ENCODE measurements at regions not wholly inside any gene's neighbourhood (a gene's known extent, or its start where the extent isn't known, plus 50 kb on each side); places are given as distances from the start of the nearest gene placed in this dataset.

- TF ChIP-seq, protein P1, sequence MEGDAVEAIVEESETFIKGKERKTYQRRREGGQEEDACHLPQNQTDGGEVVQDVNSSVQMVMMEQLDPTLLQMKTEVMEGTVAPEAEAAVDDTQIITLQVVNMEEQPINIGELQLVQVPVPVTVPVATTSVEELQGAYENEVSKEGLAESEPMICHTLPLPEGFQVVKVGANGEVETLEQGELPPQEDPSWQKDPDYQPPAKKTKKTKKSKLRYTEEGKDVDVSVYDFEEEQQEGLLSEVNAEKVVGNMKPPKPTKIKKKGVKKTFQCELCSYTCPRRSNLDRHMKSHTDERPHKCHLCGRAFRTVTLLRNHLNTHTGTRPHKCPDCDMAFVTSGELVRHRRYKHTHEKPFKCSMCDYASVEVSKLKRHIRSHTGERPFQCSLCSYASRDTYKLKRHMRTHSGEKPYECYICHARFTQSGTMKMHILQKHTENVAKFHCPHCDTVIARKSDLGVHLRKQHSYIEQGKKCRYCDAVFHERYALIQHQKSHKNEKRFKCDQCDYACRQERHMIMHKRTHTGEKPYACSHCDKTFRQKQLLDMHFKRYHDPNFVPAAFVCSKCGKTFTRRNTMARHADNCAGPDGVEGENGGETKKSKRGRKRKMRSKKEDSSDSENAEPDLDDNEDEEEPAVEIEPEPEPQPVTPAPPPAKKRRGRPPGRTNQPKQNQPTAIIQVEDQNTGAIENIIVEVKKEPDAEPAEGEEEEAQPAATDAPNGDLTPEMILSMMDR (IDR thresholded peaks at IDR 0.05; ENCODE audit: low read depth, low read length, missing input control): no peak
- TF ChIP-seq MAX (IDR thresholded peaks at IDR 0.05) (no peak), SP1 (IDR thresholded peaks at IDR 0.05) (no peak), TAF1 (conservative IDR thresholded peaks at IDR 0.05) (no peak), REST (IDR thresholded peaks at IDR 0.05) (no peak), RAD21 (IDR thresholded peaks at IDR 0.05) (no peak), JUND (IDR thresholded peaks at IDR 0.05) (no peak), HNF4G (IDR thresholded peaks at IDR 0.05) (no peak), RXRA (IDR thresholded peaks at IDR 0.05) (no peak), EGR1 (IDR thresholded peaks at IDR 0.05; ENCODE audit: low read depth in 2 of 2) (no peak), YY1 (IDR thresholded peaks at IDR 0.05) (no peak), GABPA (IDR thresholded peaks at IDR 0.05 in 1 of 2, conservative IDR thresholded peaks at IDR 0.05 in 1 of 2) (no peak)
- TF ChIP-seq, protein P2, sequence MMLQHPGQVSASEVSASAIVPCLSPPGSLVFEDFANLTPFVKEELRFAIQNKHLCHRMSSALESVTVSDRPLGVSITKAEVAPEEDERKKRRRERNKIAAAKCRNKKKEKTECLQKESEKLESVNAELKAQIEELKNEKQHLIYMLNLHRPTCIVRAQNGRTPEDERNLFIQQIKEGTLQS (IDR thresholded peaks at IDR 0.05): no peak
- TF ChIP-seq, protein P3, sequence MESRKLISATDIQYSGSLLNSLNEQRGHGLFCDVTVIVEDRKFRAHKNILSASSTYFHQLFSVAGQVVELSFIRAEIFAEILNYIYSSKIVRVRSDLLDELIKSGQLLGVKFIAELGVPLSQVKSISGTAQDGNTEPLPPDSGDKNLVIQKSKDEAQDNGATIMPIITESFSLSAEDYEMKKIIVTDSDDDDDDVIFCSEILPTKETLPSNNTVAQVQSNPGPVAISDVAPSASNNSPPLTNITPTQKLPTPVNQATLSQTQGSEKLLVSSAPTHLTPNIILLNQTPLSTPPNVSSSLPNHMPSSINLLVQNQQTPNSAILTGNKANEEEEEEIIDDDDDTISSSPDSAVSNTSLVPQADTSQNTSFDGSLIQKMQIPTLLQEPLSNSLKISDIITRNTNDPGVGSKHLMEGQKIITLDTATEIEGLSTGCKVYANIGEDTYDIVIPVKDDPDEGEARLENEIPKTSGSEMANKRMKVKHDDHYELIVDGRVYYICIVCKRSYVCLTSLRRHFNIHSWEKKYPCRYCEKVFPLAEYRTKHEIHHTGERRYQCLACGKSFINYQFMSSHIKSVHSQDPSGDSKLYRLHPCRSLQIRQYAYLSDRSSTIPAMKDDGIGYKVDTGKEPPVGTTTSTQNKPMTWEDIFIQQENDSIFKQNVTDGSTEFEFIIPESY (IDR thresholded peaks at IDR 0.05): no peak
Observed at GRCh38 chr11:106480581-106481190, 403.2 kb downstream of the AASDHPPT start.
